ENCODE measurements at regions not wholly inside any gene's neighbourhood (a gene's known extent, or its start where the extent isn't known, plus 50 kb on each side); places are given as distances from the start of the nearest gene placed in this dataset.

DNA sequence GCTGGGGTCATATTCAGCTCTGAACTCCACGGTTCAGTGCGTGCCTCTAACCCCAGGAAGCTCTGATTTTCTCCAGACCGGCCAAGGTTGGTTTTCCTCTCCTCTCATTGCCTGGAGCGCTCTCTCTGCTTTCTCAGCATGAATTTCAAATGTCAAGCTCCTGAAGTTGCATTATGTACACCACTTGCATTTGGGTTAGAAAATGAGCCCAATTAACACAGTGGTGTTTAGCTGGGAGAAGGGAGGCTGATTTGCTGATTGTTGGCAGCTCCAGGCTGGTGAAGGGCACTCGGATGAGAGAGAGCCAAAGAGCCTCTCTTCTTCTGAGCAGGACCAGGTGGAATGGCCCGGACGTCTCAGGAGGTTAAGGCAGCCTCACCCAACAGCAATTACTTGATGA, 570.9 kb downstream of the VRK1 start:
- DNase-seq = no peak

DNA sequence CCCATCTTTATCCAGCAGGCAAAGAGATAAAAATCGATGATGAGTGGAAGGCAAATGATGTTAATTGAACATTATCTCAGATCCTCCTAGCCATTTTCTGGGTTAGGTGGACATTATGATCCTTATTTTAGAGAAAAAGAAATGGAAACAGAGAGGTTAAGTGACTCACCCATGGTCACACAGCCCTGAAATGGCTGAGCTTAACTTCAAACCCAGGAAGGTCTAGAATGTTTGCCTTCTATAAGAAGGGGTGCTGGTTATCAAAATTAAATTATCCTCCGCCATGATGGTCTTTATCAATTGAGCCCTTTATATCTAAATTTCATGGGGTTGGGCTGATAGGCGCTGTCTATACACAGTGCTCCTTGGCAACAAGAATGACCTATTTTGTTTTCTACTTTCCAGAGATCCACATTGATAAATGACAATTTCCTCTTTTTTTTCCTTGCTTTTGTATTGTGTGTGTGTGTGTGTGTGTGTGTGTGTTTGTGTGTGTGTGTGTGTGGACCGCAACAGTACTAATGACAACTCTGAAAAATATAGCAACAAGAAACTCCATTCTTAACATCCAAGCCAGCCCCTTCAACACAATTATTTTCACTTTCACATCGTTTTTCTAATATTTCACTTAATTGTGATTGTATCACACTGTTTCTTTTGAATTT, 571.9 kb downstream of the VRK1 start:
- no peak for DNase-seq

DNA sequence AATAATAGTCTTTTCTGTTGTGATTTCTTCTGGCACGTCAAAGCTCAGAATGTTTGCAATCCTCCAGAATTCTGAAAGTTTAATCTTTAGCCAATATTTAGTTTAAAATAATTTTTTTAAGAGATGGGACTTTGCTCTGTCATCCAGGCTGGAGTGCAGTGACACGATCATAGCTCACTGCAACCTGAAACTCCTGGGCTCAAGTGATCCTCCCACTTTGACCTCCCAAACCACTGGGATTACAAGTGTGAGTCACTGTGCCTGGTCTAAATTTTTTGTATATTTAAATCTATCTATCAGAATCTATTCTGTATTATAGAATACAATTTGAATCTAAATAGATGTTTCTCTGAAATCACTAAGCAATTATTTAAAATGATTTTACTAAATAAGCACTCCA, 572.7 kb downstream of the VRK1 start:
- no peak for DNase-seq

DNA sequence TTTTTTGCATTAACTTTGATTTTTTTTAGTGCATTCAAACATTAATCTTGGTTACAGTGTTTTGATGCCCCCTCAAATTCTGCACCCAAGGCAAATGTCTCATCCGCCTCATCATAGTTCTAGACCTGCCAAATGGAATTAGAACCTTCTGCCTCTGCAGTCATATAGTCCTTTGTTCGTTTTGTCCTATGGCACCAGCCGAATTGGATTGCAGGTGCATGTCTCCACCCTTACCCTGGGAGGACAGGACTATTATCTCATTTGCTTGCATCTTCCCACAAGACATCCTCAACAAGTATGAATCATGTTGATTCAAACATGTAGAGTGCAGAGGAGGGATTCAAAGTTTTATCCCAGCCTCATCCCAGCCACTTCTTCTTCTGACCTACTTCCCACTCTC, 579.1 kb downstream of the VRK1 start:
- DNase-seq = no peak

DNA sequence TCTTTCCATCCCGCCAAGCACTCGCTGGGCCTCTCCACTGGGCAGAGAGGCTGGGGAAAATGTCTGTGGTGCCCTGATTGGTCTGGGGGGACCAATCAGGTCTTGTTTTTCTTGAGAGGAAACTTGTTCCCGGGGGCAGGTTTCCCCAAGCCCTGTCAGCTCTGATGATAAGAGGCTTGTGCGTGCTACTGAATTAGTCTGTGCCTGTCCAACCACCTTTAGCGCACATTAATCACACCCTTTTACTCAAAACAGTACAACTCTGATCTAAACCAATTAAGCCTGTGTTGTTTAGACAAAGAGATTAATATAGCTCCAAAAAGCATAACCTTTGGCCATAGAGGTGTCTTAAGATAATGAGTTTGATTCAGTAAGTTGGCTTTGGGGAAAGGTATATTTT, 580.4 kb downstream of the VRK1 start:
- no peak for DNase-seq

DNA sequence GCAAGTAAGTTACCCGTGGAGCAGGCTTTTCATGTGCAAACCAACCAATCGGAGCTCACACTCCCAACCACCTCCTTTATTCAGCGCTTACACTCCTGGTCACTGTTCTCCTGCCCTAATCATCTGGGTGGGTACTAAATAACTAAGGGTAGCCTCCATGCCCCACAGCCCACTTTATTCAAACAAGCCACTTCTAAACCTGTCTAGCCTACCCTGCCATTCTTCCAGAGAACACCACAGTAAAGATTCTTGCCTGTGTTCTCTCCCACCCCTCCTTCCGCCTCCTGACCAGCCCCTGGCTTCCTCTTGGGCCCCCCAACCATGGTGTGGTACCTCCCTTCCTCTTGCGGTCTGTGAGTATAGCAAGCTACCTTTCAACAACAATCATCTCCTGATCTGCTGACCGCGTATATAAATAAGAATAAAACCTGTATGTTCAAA, 581.9 kb downstream of the VRK1 start:
- no peak for DNase-seq

DNA sequence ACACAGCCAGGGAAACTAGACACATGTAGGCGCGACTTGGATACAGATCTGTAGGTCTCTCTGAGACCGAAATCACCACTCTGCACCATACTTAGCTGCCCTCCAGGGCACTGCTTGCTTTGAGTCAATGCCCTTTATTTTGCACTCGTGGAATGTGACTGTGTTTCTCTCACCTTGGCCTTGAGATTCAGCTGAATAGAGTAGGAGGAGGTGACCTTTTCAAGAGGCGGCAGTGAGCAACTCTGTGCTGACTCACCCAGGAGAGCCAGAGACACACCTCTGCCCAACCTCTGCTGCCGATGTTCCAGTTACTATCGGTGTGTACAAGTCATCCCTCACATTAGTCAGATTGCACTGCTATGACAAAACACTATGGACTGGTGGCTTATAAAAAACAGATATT, 583.4 kb downstream of the VRK1 start:
- DNase-seq = no peak

DNA sequence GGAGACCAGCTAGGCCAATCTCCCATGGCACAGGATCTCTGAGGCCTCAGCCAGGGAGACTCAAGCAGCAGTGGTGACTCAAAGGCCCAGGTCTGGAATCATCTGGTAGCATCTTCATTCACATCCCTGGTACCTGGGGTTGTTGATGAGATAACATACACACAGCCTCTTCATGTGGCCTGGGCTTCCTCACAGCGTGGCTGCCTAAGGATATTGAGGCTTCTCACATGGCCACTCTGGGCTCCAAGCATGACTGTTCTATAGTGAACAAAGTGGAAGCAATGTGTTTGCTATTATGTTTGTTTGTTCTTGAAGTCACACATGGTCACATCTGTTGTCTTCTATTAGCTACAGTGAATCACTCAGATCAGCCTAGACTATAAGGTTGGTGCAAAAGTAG, 584.1 kb downstream of the VRK1 start:
- DNase-seq = no peak

DNA sequence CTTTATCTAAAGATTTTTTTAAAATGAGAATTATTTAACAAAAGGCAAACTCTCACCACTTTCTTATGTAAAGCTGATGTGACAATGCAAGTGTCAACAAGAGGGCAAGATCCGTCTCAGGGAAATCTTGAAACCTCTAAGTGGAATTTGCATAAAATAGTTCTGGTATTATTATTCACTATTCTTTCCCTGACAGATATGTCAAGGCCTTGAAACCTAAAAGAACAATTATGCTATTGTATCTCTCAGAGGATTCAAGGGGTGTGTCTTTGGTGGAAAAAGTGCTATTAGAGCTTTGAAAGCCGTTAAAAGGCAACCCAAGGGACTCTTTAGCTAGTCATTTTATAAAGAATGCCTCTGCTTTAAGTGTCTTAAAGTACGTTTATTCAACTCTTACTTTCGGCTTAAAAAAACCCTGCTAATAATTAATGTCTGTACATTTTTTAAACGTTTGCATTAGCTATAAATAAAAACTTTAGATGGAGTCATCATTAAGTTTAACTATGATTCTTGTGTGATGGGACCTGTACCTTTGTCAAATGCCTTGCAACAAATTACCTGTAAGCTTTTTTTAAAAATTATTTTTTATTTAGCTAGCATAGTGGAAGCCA, 585.5 kb downstream of the VRK1 start:
- DNase-seq = no peak

DNA sequence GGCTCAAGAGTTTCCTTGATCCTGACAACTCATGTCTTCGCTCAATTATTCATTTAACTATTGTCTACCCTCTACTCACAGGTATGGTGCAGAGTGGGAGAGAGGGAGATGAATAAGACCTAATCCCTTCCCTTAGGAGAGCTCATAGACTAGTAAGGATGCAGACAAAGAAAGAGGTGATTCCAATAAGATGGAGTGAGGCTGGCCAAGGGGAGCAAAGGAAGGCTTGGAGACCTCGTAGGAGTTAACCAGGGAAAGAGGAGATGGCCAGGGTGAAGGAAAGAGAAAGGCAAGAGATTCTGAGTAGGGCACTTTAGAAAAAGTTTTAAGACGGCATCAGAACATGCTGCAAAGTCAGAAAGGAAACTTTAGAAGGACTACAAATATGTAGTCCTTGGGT, 588.5 kb downstream of the VRK1 start:
- DNase-seq = no peak

DNA sequence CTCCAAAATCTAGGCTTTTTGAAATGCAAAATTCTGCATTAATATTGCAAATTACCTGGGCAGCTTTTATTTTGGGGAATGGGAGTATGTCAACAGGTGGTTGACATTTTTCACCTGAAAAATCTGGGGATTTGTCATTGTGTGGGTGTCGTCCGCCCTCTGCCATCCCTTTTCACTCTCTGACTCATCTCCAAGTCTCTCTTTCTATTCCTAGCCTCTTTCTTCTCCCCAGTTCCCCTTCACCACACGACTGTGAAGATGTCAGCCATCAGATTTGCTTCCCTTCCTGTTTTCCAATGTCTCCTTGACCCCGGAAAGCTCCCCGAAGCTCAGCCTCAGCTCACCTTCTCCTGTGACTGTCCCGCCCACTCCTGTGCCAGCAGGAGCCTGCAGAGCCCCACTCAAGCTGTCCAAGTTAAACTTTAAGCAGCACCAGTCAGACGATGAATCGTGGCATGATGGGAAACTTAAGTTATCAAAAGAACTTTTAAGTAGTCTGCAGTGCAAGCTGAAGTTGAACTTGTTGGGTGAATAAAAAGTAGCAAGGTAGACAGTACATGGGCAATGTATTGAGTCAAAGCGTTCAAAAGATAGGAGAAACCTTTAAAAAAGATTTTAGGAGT, 590.2 kb downstream of the VRK1 start:
- DNase-seq = no peak

DNA sequence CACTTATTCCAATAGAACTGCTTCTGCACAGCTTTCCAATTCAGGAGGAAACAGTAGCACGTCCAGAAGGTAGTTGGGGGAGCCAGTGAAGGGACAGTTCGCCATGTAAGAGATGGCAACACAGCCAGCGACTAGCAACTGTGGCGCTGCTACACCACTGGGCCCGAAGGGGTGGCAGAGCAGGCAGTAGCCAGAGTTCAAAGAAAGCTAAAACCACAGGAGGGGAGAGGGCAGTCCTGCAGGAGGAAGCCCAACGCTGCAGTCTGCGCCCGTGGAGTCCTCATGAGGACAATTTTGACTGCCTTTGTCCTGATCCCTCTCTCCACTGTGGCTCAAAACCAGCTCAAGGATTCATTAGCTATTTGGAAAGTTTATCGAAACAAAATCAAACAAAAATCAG, 591.2 kb downstream of the VRK1 start:
- DNase-seq = no peak

DNA sequence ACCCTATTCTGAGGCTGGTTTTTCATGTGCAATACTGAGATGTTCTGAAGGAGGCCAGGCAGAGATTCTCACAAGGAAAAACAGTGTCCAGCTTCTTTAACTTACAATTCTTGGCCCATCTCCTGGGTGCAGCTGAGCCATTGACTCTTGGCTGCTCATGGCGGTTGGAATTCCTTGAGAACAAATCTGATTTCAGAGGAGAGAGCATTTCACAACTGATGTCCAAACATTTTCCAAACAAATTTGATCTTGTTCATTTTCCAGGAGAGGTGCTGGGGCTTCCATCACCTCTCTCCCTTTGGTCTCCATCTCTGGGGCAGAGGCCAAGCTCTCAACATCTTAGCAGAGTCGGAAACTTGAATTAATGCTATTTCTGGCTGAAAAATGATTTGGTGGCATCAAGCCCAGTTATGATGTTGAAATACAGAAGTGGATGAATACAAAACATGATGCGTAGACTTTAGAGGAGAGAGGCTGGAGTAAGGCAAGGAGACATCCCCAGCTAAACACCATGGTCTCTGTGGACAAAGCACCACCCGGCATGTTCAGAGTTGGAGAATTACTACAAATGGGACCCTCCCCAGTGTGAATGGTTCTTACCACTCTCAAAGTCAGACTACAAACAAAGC, 593.0 kb downstream of the VRK1 start:
- DNase-seq = no peak

DNA sequence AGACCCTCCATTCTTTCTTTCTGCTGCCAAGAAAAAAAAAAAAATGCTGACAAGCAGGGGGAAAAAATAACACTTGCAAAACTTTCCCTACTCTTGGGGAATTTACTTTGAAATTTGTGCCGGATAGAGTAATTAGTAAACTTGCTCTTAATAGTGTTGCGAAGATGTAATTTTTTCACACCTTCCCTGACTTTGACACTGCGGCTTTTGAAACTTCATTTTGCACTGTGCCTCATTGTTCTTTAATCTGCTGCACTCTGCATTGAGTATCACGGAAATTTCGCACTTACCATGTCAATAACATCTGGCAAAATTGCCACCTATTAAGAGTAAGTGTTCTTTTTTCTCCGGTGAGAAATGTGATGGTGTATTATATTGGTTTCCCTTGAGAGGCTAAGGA, 596.1 kb downstream of the VRK1 start:
- DNase-seq = no peak

DNA sequence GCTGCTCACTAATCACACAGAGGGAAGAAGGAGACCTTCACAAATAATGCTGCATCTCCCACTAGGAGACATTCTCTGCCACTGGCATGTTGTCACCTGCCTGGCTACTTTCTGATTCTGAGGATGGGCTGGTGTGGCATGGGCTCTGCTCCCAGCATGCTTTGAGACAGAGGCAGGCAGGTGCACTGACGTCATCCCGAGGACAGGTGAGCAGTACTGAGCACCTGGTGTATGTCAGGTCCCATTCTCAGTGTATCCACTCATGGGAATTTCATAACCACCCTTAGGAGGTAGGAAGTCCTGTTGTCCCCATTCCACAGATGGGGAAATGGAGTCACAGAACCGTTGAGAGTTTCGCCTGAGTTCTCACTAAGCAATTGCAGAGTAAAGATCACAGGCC, 597.9 kb downstream of the VRK1 start:
- no peak for DNase-seq

DNA sequence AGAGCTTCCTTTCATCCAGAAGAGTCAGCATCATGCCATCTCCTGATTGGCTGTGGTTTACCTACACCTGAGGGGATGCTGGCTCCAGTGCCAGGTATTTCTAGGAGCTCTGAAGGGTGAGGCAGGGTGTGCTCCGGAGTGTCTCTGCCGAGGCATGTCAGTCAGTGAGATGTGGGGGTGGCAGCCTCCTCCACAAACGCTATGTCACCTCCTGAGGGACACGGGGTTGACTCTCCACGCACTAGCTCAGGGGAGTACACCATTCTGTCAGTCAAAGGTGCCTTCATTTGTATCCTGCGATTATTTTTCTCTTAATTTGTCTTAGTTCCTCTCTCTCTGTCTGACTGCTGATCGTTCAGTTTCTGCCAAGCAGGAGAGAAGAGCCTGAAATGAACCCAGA, 604.5 kb downstream of the VRK1 start:
- no peak for DNase-seq

DNA sequence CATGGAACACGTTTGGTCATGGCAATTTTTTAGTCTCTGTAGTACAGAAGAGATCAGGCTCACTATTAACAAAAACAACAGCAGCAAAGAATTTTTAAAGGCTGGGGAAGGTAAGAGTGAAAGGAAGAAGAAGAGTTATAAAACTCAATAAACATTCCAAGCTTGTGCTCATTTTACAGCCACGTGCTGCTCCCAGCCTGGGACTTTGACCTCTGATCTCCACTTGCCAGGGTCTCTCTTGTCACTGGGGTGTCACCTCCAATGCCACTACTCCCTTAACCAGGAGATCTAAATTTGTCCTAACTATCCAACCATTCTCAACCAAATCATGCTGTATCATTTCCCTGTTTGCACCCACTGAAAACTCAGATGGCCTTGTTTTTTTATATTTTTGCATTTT, 605.1 kb downstream of the VRK1 start:
- DNase-seq = no peak

DNA sequence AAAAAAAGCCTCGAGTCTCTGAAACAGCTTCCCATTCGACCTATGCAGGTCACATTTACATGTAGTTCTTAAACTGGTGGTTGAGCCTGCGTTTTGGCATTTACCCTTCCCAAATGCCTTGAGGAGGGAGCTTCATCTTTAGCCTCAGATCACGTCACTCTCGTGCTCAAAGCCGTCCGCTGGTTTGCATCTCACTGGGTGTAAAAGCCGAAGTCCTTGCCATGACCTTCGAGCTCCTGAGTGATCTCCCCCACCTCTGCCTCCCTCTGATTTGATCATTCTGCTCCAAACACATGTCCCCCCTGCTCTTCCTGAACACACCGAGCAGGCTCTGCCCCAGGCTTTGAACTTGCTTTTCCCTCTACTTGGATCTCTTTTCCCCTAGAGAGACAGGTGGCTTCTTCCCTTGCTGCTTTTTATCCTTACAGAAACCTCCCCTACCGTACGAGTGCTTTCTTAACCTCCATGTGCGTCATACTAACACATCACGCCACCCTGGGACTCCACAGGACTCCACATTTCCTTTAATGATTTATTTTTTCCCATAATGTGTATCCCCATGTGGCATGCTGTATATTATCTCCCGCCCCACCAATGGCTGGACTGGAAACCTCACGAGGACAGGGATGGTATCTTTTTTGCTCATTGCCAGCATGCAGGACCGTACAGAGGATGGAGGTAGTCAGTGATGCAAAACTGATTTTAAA, 610.7 kb downstream of the VRK1 start:
- DNase-seq = no peak

DNA sequence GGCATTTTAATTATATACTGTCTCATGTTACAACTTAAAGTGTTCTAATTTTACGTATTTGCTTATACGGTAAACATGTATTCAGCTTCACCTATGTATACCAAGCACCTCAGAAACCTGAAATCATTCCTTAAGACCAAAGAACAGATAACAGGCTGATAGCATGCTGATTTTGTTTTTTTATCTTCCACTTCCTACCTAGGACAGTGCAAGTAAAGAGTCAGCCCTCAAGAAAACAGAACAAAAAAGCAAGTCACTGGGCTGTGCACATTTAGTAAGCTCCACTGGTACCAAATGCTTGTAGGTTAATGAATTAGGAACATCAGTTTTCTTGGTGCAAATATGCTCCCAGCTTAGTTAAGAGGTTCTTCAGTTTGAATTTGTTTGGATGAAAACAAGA, 611.3 kb downstream of the VRK1 start:
- DNase-seq = no peak

DNA sequence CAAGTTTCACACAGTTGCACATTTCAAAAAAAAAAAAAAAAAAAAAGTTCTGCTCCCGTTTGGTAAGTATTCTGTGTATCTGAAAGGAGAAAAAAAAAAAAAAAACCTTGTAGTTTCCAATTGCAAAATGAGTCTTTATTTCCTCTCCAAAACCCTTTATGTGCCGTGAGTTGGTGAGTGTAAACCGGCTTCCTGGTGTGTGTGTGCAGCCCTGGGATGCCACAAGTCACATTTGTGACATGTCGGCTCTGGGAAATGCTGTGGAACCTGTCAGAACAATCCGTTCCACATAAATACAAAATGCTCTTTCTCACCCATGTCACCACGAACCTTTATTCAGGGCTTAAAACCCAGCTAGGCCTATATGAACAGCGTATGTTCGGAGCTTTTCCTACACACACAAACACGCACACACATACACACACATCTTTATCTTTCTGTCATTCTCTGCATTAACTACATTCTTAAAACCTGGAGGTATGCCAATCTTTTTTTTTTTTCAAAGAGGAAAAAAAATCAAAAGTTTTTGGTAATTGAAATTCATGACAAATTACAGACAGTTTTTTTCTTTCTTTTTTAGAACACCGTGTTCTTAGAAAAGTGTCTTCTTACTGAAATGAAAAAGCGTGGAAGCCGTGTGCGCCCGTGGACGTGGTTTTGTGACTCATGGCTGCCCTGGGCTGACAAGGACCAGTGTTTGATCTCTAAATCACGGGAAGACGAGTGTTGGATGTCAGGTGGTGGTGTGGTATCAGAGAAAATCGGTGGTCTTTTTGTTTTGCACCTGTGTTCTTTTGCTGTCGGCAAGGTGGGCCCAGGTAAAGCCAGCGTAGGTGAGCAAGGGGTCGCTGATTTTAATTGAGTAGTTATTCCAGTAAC, 612.0 kb downstream of the VRK1 start:
- no peak for DNase-seq

DNA sequence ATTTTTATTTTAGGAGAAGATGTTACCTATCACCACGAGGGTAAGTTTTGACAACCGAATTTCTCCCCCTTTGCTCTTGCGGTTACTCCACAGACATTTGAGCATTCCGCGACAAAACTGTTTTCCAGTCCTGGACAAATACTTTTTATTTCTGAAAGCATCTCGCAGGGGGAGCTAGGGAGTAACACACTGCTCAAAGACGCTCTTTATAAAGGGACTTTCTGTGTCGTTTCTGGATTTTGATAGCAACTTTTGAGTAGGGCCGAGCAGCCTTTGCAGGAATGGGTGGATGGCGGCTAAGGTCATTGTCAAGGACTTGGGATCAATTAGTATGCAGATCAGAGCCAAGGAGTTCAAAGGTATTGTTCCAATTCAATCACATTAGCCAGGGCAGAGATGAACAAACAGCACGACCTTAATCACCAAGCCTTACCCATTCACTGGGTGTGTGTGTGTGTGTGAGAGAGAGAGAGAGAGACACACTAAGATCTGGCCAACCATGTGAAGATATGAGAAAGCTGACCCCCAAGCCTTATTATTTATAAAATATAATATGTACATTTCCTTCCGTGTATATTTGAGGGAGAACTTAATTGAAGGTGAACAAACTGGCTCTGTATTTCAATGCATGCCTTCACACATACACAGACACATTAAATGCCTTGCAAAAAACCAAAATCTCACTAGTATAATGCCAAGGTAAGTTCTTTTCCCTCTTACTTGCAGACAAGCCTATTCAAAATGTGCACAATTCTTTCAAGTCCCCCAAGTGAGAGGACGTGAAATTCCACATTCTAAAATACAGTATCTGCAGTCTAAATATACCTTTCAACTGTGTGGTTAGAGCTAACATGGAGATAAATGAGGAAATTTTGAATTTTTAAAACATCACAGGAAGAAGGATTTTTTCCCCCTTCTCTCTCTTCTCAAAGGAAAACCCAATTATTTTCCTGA, 613.8 kb downstream of the VRK1 start:
- DNase-seq = no peak
